GM23338 (cell line): ENCODE measurements at regions not wholly inside any gene's neighbourhood (a gene's known extent, or its start where the extent isn't known, plus 50 kb on each side); places are given as distances from the start of the nearest gene placed in this dataset.

ENCODE experiments used
- ATAC-seq: fragments of 200-7000 bp; cut with Tn5 transposase; 3 replicates; pipeline ENCODE4 v1.9.1; 2020
- DNase-seq: peaks from one replicate; pipeline ENCODE4 v3.0.0-alpha.2; 2015; ENCODE audit warnings: low spot score
- H2AFZ ChIP-seq: fragments of 200-600 bp; sonication (generic); 2 replicates; pipeline ENCODE4 v1.8.0; 2016; ENCODE audit warnings: antibody characterized with exemption, mild to moderate bottlenecking, moderate library complexity
- H3F3A ChIP-seq: fragments of 200-600 bp; sonication (generic); replicated peaks from 2 replicates; pipeline ENCODE4 v1.8.0; 2017; ENCODE audit warnings: antibody characterized with exemption, mixed run types, low read depth
- H3K27ac ChIP-seq: fragments of 200-600 bp; sonication (generic); 2 replicates; pipeline ENCODE4 v1.6.1; 2016; ENCODE audit warnings: low read depth
- H3K27me3 ChIP-seq: fragments of 200-600 bp; sonication (generic); 2 replicates; pipeline ENCODE4 v1.8.0; 2016; ENCODE audit warnings: mild to moderate bottlenecking, mixed run types, moderate library complexity; ENCODE audit not compliant: insufficient read depth
- H3K36me3 ChIP-seq: fragments of 200-600 bp; sonication (generic); 2 replicates; pipeline ENCODE4 v1.8.0; 2016; ENCODE audit warnings: mild to moderate bottlenecking; ENCODE audit not compliant: insufficient read depth
- H3K4me1 ChIP-seq: fragments of 200-600 bp; sonication (generic); 2 replicates; pipeline ENCODE4 v1.8.0; 2016; ENCODE audit warnings: mild to moderate bottlenecking, moderate library complexity; ENCODE audit not compliant: insufficient read depth
- H3K4me2 ChIP-seq: fragments of 200-600 bp; sonication (generic); 2 replicates; pipeline ENCODE4 v1.7.1; 2017; ENCODE audit warnings: mixed run types
- H3K4me3 ChIP-seq: fragments of 200-600 bp; sonication (generic); 2 replicates; pipeline ENCODE4 v1.6.1; 2016; ENCODE audit warnings: mixed run types
- H3K79me2 ChIP-seq: fragments of 200-600 bp; sonication (generic); replicated peaks from 2 replicates; pipeline ENCODE4 v1.8.0; 2017; ENCODE audit warnings: mild to moderate bottlenecking; ENCODE audit not compliant: insufficient read depth
- H3K9me2 ChIP-seq: fragments of 200-600 bp; sonication (generic); 2 replicates; pipeline ENCODE4 v1.8.0; 2017; ENCODE audit not compliant: insufficient read depth
- H4K20me1 ChIP-seq: fragments of 200-600 bp; sonication (generic); replicated peaks from 2 replicates; pipeline ENCODE4 v1.8.0; 2017; ENCODE audit warnings: mild to moderate bottlenecking; ENCODE audit not compliant: insufficient read depth
- H3K27ac Mint-ChIP-seq: 2 replicates; pipeline ENCODE4 v1.8.0; 2020; ENCODE audit warnings: inconsistent platforms, mild to moderate bottlenecking, moderate library complexity, mixed read lengths
- H3K27me3 Mint-ChIP-seq: 3 replicates; pipeline ENCODE4 v1.8.0; 2022; ENCODE audit warnings: low read depth, mild to moderate bottlenecking, moderate library complexity, mixed read lengths, inconsistent platforms; ENCODE audit not compliant: insufficient read depth, poor library complexity
- H3K36me3 Mint-ChIP-seq: 3 replicates; pipeline ENCODE4 v1.8.0; 2021; ENCODE audit warnings: low read depth, mild to moderate bottlenecking, inconsistent platforms, moderate library complexity, mixed read lengths
- H3K4me1 Mint-ChIP-seq: 3 replicates; pipeline ENCODE4 v1.8.0; 2020; ENCODE audit warnings: mild to moderate bottlenecking, inconsistent platforms, mixed read lengths
- H3K4me3 Mint-ChIP-seq: 3 replicates; pipeline ENCODE4 v1.8.0; 2021; ENCODE audit warnings: moderate library complexity, mild to moderate bottlenecking, inconsistent platforms, mixed read lengths
- H3K9me3 Mint-ChIP-seq: 3 replicates; pipeline ENCODE4 v1.8.0; 2020; ENCODE audit warnings: moderate library complexity, mild to moderate bottlenecking, inconsistent platforms, mixed read lengths
- CREB1 ChIP-seq: fragments of 250-450 bp; sonication (Bioruptor Pico); IDR thresholded peaks from 2 replicates; pipeline ENCODE4 v1.5.0; 2020; ENCODE audit warnings: low read depth, mild to moderate bottlenecking, moderate library complexity
- CTCF ChIP-seq, 2 experiments: fragments of 200-600 bp in 1 of 2; sonication (generic) in 1 of 2; conservative IDR thresholded peaks; 2 replicates each; pipeline versions ENCODE4 v1.5.1 to v1.6.1; 2016 to 2017; ENCODE audit warnings: antibody characterized with exemption in 2 of 2, low read depth in 2 of 2, mild to moderate bottlenecking in 2 of 2, moderate library complexity in 1 of 2
- EZH2 ChIP-seq: fragments of 200-600 bp; sonication (generic); IDR thresholded peaks from one replicate; pipeline ENCODE4 v1.8.0; 2017; ENCODE audit warnings: antibody characterized with exemption, mild to moderate bottlenecking, low read depth; ENCODE audit not compliant: unreplicated experiment
- EZH2phosphoT487 ChIP-seq: fragments of 200-600 bp; sonication (generic); IDR thresholded peaks from one replicate; pipeline ENCODE4 v1.8.1; 2018; ENCODE audit warnings: antibody characterized with exemption; ENCODE audit not compliant: unreplicated experiment
- JUNB ChIP-seq: IDR thresholded peaks from one replicate; pipeline ENCODE4 v1.6.1; 2016; ENCODE audit warnings: antibody characterized with exemption; ENCODE audit not compliant: unreplicated experiment
- NANOG ChIP-seq: IDR thresholded peaks from 2 replicates; pipeline ENCODE4 v1.6.1; 2016; ENCODE audit warnings: antibody characterized with exemption, borderline replicate concordance
- POLR2AphosphoS5 ChIP-seq: IDR thresholded peaks from 2 replicates; pipeline ENCODE4 v1.6.1; 2016; ENCODE audit warnings: antibody characterized with exemption, low read depth
- STAT1 ChIP-seq: IDR thresholded peaks from one replicate; pipeline ENCODE4 v1.6.1; 2016; ENCODE audit warnings: antibody characterized with exemption; ENCODE audit not compliant: unreplicated experiment
- ZNF331 ChIP-seq: fragments of 250-450 bp; sonication (Bioruptor Pico); IDR thresholded peaks from 2 replicates; pipeline ENCODE4 v1.5.0; 2020; ENCODE audit warnings: low read depth, mild to moderate bottlenecking, moderate library complexity
- TF ChIP-seq, protein P1 (sequence below): IDR thresholded peaks from one replicate; pipeline ENCODE4 v1.6.1; 2018; ENCODE audit warnings: antibody characterized with exemption; ENCODE audit not compliant: unreplicated experiment
- TF ChIP-seq, protein P2 (sequence below): IDR thresholded peaks from 2 replicates; pipeline ENCODE4 v1.6.1; 2016; ENCODE audit warnings: antibody characterized with exemption

DNA sequence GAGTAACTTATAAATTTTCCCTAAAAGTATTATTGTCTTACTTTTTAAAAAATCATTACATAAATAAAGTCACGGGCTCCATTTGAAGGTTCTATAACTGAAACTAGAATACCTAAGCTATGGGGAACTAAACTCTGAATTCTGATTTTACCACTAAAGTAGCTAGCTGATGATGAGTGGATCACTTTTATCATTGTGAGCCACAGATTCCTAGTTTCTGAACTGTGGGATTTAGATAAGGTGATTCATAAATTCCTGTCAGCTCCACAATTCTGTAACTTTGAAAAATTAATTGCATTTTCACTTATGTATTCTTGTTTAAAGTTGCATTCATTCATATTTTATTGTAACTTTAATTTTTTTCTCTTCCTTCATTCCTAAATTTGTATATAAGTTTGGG lies 540.9 kb downstream of the GBA3 start:
- no peaks in the 10 kb centered on the region for H3K36me3 ChIP-seq
- no peaks in the 10 kb centered on the region for H3K79me2 ChIP-seq
- H3K27ac ChIP-seq: peak overlapping the region; percentile 33; the same call in 1 of the 2 replicates
- H3K27ac Mint-ChIP-seq: 0 out of 2 replicates have a peak overlapping the region, but pooled peaks have one; percentile 27
- H3K4me3 ChIP-seq: no peak overlapping the region
- H3K4me1 ChIP-seq: peaks cover 34% of the 10 kb centered on the region
- no peak for DNase-seq
- no peaks in the 10 kb centered on the region for H3K9me3 Mint-ChIP-seq
- no peaks in the 10 kb centered on the region for H3K36me3 Mint-ChIP-seq
- 0 out of 2 replicates have a peak overlapping the region, but pooled peaks have one; percentile 5 for H3K4me2 ChIP-seq
- ATAC-seq: no peak
- no peak overlapping the region for H2AFZ ChIP-seq
- H3K4me3 Mint-ChIP-seq: no peak overlapping the region
- no peaks in the 10 kb centered on the region for H3K9me2 ChIP-seq
- H3F3A ChIP-seq: no peaks in the 10 kb centered on the region
- H3K27me3 Mint-ChIP-seq: no peaks in the 10 kb centered on the region
- H4K20me1 ChIP-seq: no peaks in the 10 kb centered on the region
- no peaks in the 10 kb centered on the region for H3K27me3 ChIP-seq
- peaks cover 20% of the 10 kb centered on the region for H3K4me1 Mint-ChIP-seq
- TF ChIP-seq NANOG (no peak), CREB1 (CRISPR knock-in tag) (no peak), STAT1 (no peak), EZH2phosphoT487 (no peak), ZNF331 (no peak), CTCF (conservative IDR thresholded peaks at IDR 0.05; ENCODE audit: low read depth in 2 of 2) (no peak), POLR2AphosphoS5 (no peak), EZH2 (no peak), JUNB (no peak)
- TF ChIP-seq, protein P1, sequence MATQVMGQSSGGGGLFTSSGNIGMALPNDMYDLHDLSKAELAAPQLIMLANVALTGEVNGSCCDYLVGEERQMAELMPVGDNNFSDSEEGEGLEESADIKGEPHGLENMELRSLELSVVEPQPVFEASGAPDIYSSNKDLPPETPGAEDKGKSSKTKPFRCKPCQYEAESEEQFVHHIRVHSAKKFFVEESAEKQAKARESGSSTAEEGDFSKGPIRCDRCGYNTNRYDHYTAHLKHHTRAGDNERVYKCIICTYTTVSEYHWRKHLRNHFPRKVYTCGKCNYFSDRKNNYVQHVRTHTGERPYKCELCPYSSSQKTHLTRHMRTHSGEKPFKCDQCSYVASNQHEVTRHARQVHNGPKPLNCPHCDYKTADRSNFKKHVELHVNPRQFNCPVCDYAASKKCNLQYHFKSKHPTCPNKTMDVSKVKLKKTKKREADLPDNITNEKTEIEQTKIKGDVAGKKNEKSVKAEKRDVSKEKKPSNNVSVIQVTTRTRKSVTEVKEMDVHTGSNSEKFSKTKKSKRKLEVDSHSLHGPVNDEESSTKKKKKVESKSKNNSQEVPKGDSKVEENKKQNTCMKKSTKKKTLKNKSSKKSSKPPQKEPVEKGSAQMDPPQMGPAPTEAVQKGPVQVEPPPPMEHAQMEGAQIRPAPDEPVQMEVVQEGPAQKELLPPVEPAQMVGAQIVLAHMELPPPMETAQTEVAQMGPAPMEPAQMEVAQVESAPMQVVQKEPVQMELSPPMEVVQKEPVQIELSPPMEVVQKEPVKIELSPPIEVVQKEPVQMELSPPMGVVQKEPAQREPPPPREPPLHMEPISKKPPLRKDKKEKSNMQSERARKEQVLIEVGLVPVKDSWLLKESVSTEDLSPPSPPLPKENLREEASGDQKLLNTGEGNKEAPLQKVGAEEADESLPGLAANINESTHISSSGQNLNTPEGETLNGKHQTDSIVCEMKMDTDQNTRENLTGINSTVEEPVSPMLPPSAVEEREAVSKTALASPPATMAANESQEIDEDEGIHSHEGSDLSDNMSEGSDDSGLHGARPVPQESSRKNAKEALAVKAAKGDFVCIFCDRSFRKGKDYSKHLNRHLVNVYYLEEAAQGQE: no peak
- TF ChIP-seq, protein P2, sequence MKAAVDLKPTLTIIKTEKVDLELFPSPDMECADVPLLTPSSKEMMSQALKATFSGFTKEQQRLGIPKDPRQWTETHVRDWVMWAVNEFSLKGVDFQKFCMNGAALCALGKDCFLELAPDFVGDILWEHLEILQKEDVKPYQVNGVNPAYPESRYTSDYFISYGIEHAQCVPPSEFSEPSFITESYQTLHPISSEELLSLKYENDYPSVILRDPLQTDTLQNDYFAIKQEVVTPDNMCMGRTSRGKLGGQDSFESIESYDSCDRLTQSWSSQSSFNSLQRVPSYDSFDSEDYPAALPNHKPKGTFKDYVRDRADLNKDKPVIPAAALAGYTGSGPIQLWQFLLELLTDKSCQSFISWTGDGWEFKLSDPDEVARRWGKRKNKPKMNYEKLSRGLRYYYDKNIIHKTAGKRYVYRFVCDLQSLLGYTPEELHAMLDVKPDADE: no peak
